PFSK-1 (cell line): ENCODE measurements at regions not wholly inside any gene's neighbourhood (a gene's known extent, or its start where the extent isn't known, plus 50 kb on each side); places are given as distances from the start of the nearest gene placed in this dataset.

Experiments
- FOXP2 ChIP-seq: optimal IDR thresholded peaks from 2 replicates; pipeline ENCODE3; 2011; ENCODE audit warnings: borderline replicate concordance, control low read depth, inconsistent platforms; ENCODE audit not compliant: insufficient read depth; ENCODE audit errors: extremely low read length, extremely low read depth
- POLR2AphosphoS5 ChIP-seq: IDR thresholded peaks from 2 replicates; pipeline ENCODE4 v1.6.1; 2012; ENCODE audit warnings: low read depth, mild to moderate bottlenecking, control low read depth, low read length, moderate library complexity
- REST ChIP-seq, 2 experiments: IDR thresholded peaks; 2 replicates each; pipeline versions ENCODE4 v1.6.1 to v1.8.0; 2011 to 2012; ENCODE audit warnings: low read depth in 2 of 2, low read length in 2 of 2, control low read depth in 1 of 2, inconsistent platforms in 1 of 2, mild to moderate bottlenecking in 1 of 2, moderate library complexity in 1 of 2; ENCODE audit not compliant: insufficient read depth in 1 of 2
- SIN3A ChIP-seq: IDR thresholded peaks from 2 replicates; pipeline ENCODE4 v1.6.1; 2012; ENCODE audit warnings: mild to moderate bottlenecking, low read length, moderate library complexity, borderline replicate concordance; ENCODE audit not compliant: insufficient read depth
- TAF1 ChIP-seq: IDR thresholded peaks from 2 replicates; pipeline ENCODE4 v1.6.1; 2012; ENCODE audit warnings: low read length, control low read depth, borderline replicate concordance; ENCODE audit not compliant: insufficient read depth

DNA sequence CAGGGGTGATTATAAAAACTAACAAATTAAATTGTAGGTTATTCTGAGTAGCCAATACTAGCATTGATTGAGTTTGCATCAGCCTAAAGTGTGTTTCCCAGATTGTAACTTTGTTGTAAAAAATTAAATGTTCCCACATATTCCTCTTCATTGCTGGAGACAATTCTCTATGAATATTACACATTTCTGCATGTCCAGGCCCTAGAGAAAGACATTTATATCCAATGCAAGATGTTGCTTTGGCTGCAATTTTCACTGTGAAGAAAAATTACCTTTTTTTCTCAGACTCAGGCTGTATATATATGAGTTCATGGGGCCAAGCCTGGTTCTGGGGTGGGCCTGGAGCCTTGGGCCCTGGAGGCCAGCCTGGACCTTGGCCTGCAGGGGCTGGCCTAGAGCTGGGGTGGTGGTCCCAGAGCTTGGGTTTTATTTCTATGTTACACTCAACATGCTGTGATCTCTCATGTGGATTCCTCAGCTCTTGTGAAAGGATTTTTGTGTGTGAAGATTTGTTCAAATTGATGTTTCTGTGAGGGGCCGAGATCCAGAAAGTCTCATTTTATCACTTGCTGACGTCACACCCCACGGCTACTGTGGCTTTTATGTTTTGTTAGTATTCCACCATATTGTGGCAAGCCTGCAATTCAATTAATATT, 232.5 kb downstream of the SPATA31A1 start:
- TF ChIP-seq SIN3A (no peak), REST (IDR thresholded peaks at IDR 0.05; ENCODE audit: insufficient read depth in 1 of 2, low read depth in 2 of 2, low read length in 2 of 2) (no peak), FOXP2 (no peak), POLR2AphosphoS5 (no peak), TAF1 (no peak)

GRCh38 chr9:39588500-39589137, 233.2 kb downstream of the SPATA31A1 start:
- TF ChIP-seq FOXP2 (no peak), TAF1 (no peak), REST (IDR thresholded peaks at IDR 0.05; ENCODE audit: insufficient read depth in 1 of 2, low read depth in 2 of 2, low read length in 2 of 2) (no peak)

DNA sequence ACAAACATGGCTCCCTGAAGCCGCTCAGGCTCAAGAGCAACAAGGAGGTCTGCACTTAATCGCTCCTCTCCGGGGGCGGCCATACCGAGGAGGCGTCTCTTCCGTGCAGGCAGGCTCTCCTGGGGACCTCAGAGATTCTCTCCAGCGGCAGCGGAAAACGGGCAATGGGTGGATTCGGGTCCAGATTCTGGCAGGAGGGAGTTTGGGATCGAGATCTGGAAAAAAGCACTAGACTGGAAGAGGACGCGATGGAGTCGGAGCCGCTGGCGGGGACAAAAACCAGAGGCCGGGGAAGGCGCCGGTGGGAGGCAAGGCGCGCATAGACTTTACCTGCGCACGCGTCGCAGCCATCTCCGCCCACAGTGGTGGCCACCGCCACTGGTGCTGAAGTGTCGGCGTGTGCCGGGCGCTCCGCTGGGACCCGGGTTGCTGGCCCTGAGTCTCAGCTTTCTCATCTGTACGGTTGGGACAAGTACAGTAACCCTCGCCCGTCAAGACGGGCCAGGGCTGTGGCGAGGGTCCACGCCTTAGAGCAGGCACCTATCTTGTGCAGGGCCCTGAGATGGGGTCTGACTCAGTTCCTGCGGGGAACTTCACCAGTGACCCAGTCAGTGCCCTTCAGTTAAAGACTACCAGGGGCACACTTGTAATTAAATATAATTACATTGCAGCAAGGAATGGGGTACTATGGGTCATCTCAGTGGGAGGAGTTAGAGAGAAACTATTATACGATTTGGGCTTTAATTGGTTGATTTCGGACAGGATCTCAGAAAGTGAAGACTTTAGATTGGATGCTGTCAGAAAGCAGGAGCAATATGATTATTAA, 454.1 kb downstream of the SPATA31A1 start:
- peak; percentile 18 to 61; a peak in 1 of 4 replicates for TF ChIP-seq REST (IDR thresholded peaks at IDR 0.05; ENCODE audit: insufficient read depth in 1 of 2, low read depth in 2 of 2, low read length in 2 of 2)
